Islet of Langerhans (tissue), 1 donor: ENCODE measurements at regions not wholly inside any gene's neighbourhood (a gene's known extent, or its start where the extent isn't known, plus 50 kb on each side); places are given as distances from the start of the nearest gene placed in this dataset.

Experiments
- FAIRE-seq: peaks from one replicate; lab custom pipeline; 2011; peaks lifted over from hg19 to GRCh38; lab: Jason Lieb, UNC

DNA sequence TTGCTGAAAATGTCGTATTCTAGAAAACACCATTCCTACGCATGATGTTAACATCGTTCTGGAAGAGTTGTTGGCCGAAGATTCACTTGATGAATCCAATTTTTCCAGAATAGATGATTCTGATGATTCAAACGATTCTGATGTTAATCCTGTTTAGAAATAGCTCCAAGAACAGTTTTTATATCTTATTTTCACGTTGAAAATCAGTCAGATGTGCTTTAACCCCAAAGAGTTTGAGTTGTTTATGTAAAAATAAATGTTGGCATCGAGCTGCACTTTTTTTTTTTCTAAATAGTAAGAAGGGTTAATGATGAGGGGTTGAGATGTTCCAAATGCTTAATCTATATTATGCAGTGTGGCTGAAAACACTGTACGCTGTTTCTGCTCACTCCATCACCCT lies 99.9 kb upstream of the LINC00305 start:
- no peak for FAIRE-seq

- FAIRE-seq, result no peak
Observed at GRCh38 chr18:64245126-64245861, 96.4 kb upstream of the LINC00305 start.

GRCh38 chr18:64244571-64244970 lies 95.7 kb upstream of the LINC00305 start:
- no peak for FAIRE-seq

DNA sequence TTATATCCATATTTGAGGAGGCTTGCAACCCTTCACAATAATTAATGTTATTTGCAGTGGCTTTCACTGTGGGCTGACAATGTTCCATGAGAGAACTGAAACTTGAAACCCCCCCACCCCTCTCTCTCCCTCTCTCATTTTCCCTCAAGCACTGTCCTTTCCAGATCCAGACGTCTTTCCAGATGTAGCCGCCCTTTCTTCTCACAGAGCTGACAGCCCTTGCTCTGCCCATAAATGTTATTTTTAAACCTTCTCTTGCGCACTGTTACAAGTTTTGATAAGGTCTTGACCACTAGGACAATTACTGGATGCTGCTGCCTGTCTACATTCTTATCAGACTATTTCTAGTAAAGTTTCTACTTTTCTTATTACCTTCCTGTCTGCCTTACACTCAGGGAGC lies 91.4 kb upstream of the LINC00305 start:
- FAIRE-seq, result no peak

DNA sequence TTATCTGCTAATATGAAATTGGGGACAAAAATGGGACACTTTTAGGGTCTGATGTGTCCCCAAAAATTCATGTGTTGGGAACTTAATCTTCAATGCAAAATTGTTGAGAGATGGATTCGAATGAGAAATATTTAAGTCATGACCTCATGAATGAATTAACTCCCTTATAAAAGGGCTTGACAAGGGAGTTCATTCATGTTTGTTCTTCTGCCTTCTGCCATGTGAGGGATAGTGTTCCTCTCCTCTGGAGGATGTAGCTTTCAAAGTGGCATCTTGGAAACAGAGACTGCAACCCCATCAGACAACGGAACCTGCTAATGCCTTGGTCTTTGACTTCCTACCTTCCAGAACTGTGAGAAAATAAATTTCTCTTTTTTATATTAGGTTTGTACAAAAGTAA lies 89.2 kb upstream of the LINC00305 start:
- no peak for FAIRE-seq

DNA sequence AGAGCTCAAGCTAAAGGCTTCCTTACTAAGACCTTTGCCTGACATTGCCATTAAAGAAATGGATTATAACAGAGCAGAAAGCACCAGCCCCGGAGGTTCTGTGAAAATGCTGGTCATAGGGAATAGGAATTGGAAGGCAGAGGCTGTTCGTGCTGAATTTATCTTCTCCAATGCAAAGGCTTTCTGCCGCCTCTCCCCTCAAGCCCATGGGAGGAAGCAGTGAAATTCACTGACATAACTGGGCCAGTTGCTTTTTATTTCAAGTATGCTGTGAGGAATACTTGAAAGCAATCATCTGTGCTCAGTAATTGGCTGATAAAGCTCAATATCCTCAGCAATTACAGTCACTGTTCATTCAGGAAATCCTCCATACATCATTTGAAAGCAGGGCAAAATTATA lies 85.4 kb upstream of the LINC00305 start:
- no peak for FAIRE-seq

GRCh38 chr18:64233851-64234250 lies 85.0 kb upstream of the LINC00305 start:
- FAIRE-seq, result no peak

GRCh38 chr18:64220941-64221340 lies 72.1 kb upstream of the LINC00305 start:
- no peak for FAIRE-seq

DNA sequence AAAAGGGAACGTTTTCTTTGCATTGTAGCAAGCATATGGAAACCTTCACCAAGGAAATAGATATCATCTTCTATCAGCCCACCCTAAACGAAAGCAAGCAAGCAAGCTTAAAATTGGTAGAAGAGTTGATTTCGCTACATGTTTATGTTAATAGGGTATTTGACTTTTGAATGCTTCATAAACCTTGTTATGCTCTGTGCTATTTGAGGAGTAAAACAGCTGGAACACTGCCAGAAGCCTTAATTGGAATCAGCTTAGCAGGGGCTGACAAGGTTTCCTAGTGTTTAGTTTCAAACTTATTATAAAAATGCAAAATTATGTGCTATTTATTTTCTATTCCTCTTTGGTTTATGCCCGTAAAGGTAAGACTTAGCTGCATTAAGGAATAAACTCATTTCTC lies 70.6 kb upstream of the LINC00305 start:
- no peak for FAIRE-seq

DNA sequence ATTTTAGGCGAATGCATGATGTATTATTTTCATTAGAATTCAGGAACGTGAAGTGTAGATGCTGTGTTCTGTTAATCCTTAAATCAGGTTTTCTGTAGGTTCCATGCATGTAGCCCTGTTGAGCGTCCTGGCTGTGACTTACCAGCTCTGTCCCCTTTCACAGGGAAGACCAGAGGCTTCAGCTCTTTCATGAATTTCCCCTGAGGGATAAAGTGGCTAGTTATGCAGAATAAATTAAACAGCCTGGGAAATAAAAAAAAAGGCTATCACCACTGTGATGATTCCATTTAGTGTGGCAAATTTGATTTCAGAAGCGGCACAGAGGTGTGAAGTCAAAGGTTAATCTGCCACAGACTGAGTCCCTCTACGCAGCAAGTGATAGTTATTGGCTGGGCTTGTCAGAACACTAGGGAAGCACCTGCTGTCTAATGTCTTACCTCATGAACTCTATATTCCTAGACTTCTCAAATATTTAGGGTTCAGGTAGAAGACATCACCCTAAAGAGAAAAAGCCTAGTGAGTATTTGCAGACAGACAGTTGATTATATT lies 61.6 kb upstream of the LINC00305 start:
- FAIRE-seq, result no peak

GRCh38 chr18:64208516-64208915 lies 59.6 kb upstream of the LINC00305 start:
- no peak for FAIRE-seq

DNA sequence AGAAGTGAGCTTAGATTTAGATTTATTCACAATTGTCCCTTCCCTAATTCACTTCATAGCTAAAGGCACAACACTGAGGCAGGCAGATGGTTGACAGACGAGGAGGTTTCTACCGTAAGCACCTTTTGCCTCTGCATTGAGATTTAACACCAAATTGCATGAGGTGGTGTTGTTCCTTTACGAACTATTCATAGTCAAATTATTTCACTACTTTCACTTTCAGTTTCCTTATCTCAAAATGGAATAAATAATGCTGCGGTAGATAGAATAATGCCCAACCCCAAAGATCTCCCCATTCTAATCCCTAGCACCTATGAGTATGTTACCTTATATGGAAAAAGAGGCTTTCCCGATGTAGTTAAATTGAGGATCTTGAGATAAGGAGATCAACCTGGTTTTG lies 58.9 kb upstream of the LINC00305 start:
- FAIRE-seq, result no peak

DNA sequence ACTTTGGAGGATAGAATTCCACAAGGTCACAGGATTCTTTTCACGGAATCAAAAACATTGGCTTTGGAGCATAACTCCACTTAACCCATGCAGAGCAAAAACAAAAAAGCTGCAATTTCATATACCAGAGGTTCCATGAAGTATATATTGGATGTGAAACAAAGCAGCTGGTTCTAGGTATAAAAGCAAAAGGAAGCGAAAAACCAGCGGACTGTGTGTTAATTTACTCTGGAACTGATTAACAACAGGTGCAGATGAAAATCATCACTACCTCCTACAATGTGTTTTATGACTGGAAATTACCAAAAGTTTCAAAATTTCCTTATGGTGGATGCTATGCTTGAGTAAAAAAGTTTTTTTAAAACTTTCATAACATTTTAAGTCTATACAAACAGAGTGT lies 54.4 kb upstream of the LINC00305 start:
- peak; percentile 86 for FAIRE-seq

DNA sequence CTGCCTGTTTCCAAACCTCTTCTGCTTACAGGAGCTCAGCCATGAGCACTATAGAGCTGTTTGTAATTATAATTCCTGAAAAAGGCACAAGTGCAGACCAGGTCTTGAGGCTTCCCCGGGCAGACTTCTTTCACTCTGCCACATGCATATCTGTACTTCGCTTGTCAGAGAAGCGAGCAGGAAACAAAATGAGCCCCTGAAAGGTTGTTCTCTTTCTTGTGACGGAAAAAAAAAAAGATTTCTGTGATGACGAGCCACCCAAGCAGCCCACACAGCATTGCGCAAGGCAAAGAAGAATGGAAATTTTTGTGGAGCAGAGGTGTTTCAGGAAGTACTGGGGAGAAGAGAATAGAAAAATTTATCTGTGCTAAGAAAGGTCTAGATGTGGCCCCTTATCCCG lies 54.0 kb upstream of the LINC00305 start:
- FAIRE-seq, result no peak

- FAIRE-seq, result no peak
Observed at GRCh38 chr18:64202210-64202836, 53.4 kb upstream of the LINC00305 start.

- no peak for FAIRE-seq
Observed at GRCh38 chr18:64201781-64202180, 52.9 kb upstream of the LINC00305 start.

- no peak for FAIRE-seq
Observed at GRCh38 chr18:64199581-64199980, 50.7 kb upstream of the LINC00305 start.
